OCI-LY7 (cell line): ENCODE measurements at regions not wholly inside any gene's neighbourhood (a gene's known extent, or its start where the extent isn't known, plus 50 kb on each side); places are given as distances from the start of the nearest gene placed in this dataset.

Experiments
- BruUV-seq: library from RNA; stranded (reverse); fragments of 400-500 nt; replicated peaks from 2 replicates; lab custom pipeline; 2021; lab: Mats Ljungman, UMichigan
- CTCF ChIA-PET: fragments of 300-600 bp; sonication (Branson Sonifier 250); formaldehyde crosslinking; loops from one replicate; lab custom pipeline; 2022; ENCODE audit warnings: antibody characterized with exemption; ENCODE audit not compliant: unreplicated experiment; lab: Charles Lee
- POLR2A ChIA-PET: fragments of 300-600 bp; sonication (Branson Sonifier 250); formaldehyde crosslinking; loops from one replicate; lab custom pipeline; 2022; ENCODE audit warnings: antibody characterized with exemption; lab: Charles Lee
- DNase-seq: peaks from one replicate; pipeline ENCODE4 v3.0.0-alpha.2; 2015; ENCODE audit warnings: low spot score
- H2AFZ ChIP-seq: fragments of 200-600 bp; sonication (generic), shearing (Covaris generic); 2 replicates; pipeline ENCODE4 v1.6.1; 2014; ENCODE audit warnings: mild to moderate bottlenecking, antibody characterized with exemption, low read length, moderate library complexity
- H3K27ac ChIP-seq: fragments of 200-600 bp; sonication (generic); 2 replicates; pipeline ENCODE4 v1.5.1; 2014; ENCODE audit warnings: mixed run types, low read depth, mild to moderate bottlenecking, moderate library complexity, low read length, inconsistent platforms; ENCODE audit not compliant: poor library complexity, severe bottlenecking
- H3K36me3 ChIP-seq: fragments of 200-600 bp; sonication (generic); 2 replicates; pipeline ENCODE4 v1.6.1; 2014; ENCODE audit warnings: mild to moderate bottlenecking, antibody characterized with exemption, low read length, moderate library complexity, mixed read lengths; ENCODE audit not compliant: insufficient read depth
- H3K4me1 ChIP-seq: fragments of 200-600 bp; sonication (generic); 2 replicates; pipeline ENCODE4 v1.5.1; 2014; ENCODE audit warnings: mild to moderate bottlenecking, low read length; ENCODE audit not compliant: insufficient read depth, poor library complexity, severe bottlenecking
- H3K4me2 ChIP-seq: fragments of 200-600 bp; sonication (generic); 2 replicates; pipeline ENCODE4 v1.6.1; 2014; ENCODE audit warnings: mild to moderate bottlenecking, low read length
- H3K4me3 ChIP-seq: fragments of 200-600 bp; sonication (generic); 2 replicates; pipeline ENCODE4 v1.5.1; 2014; ENCODE audit warnings: mild to moderate bottlenecking, low read depth, low read length; ENCODE audit not compliant: poor library complexity, severe bottlenecking
- H3K79me2 ChIP-seq: fragments of 200-600 bp; sonication (generic); 2 replicates; pipeline ENCODE4 v1.6.1; 2016; ENCODE audit warnings: low read depth, mild to moderate bottlenecking, low read length, moderate library complexity, mixed read lengths; ENCODE audit not compliant: insufficient read depth
- H3K9me2 ChIP-seq: fragments of 200-600 bp; sonication (generic); 2 replicates; pipeline ENCODE4 v1.6.1; 2016; ENCODE audit warnings: mild to moderate bottlenecking, low read length, mixed read lengths; ENCODE audit not compliant: insufficient read depth
- H3K9me3 ChIP-seq: fragments of 200-600 bp; sonication (generic); 2 replicates; pipeline ENCODE4 v1.6.1; 2014; ENCODE audit warnings: mild to moderate bottlenecking, mixed run types, low read length, mixed read lengths
- H4K20me1 ChIP-seq: fragments of 200-600 bp; sonication (generic); 2 replicates; pipeline ENCODE4 v1.6.1; 2014; ENCODE audit warnings: mild to moderate bottlenecking, antibody characterized with exemption, low read length, moderate library complexity, mixed read lengths; ENCODE audit not compliant: insufficient read depth
- CTCF ChIP-seq: fragments of 200-600 bp; sonication (generic); conservative IDR thresholded peaks from 2 replicates; pipeline ENCODE4 v1.5.1; 2014; ENCODE audit warnings: mild to moderate bottlenecking, antibody characterized with exemption, low read length, moderate library complexity, mixed read lengths
- EZH2phosphoT487 ChIP-seq: fragments of 200-600 bp; sonication (generic); IDR thresholded peaks from 2 replicates; pipeline ENCODE4 v1.6.1; 2018; ENCODE audit warnings: low read depth, borderline replicate concordance, mild to moderate bottlenecking, mixed run types, antibody characterized with exemption, low read length, moderate library complexity, mixed read lengths
- intact Hi-C: fragments of 100-400 bp; cut with micrococcal nuclease; formaldehyde crosslinking; loops from one replicate; pipeline ENCODE4 v1.10.0; 2022; ENCODE audit not compliant: unreplicated experiment

- CTCF ChIA-PET = no interaction called here
- Histone ChIP-seq H4K20me1 (no peaks in the 10 kb centered on the region), H2AFZ (no peak overlapping the region), H3K36me3 (no peaks in the 10 kb centered on the region), H3K4me2 (no peak overlapping the region), H3K79me2 (no peaks in the 10 kb centered on the region), H3K4me1 (no peaks in the 10 kb centered on the region), H3K9me3 (no peaks in the 10 kb centered on the region), H3K27ac (no peak overlapping the region), H3K4me3 (no peak overlapping the region), H3K9me2 (no peaks in the 10 kb centered on the region)
- TF ChIP-seq CTCF = no peak
- TF ChIP-seq EZH2phosphoT487 = no peak
- intact Hi-C loops = no loop called here
- POLR2A ChIA-PET = interaction anchor here (1.6 kb wide), 1 partner anchor 9 kb away, joined by 4 read pairs; no protein-coding TSS in a partner anchor
- DNase-seq = no peak
- no TSS peak for BruUV-seq
These were observed 519.8 kb upstream of the CITED2 start for GRCh38 chr6:139894271-139894670.

GRCh38 chr6:139891471-139891870, 517.0 kb upstream of the CITED2 start:
- Histone ChIP-seq H3K4me3 (no peak overlapping the region), H3K27ac (no peak overlapping the region), H3K4me2 (no peak overlapping the region), H3K9me3 (no peaks in the 10 kb centered on the region), H3K79me2 (no peaks in the 10 kb centered on the region), H2AFZ (no peak overlapping the region), H3K9me2 (no peaks in the 10 kb centered on the region), H4K20me1 (no peaks in the 10 kb centered on the region), H3K36me3 (no peaks in the 10 kb centered on the region), H3K4me1 (no peaks in the 10 kb centered on the region)
- POLR2A ChIA-PET = interaction anchor here (0.6 kb wide), 1 partner anchor 14 kb away, joined by 3 read pairs; no protein-coding TSS in a partner anchor
- no peak for DNase-seq
- CTCF ChIA-PET = no interaction called here
- intact Hi-C loops = no loop called here
- no TSS peak for BruUV-seq
- TF ChIP-seq CTCF = no peak
- TF ChIP-seq EZH2phosphoT487 = no peak

- Histone ChIP-seq H2AFZ (no peak overlapping the region), H3K36me3 (no peaks in the 10 kb centered on the region), H3K4me2 (no peak overlapping the region), H4K20me1 (no peaks in the 10 kb centered on the region), H3K9me3 (no peaks in the 10 kb centered on the region), H3K79me2 (no peaks in the 10 kb centered on the region), H3K27ac (no peak overlapping the region), H3K9me2 (no peaks in the 10 kb centered on the region), H3K4me3 (no peak overlapping the region), H3K4me1 (no peaks in the 10 kb centered on the region)
- TF ChIP-seq CTCF = no peak
- TF ChIP-seq EZH2phosphoT487 = no peak
- intact Hi-C loops = loop anchor here (10.0 kb wide), 1 partner anchor 1036 kb away; no protein-coding TSS in a partner anchor
- DNase-seq = no peak
- ChIA-PET CTCF (no interaction called here), POLR2A (interaction anchor here (0.6 to 1.1 kb wide), 2 partner anchors 11 to 205 kb away, joined by 3 read pairs; no protein-coding TSS in a partner anchor)
- no TSS peak for BruUV-seq
These were observed 514.3 kb upstream of the CITED2 start for GRCh38 chr6:139888681-139889122.
